ENCODE measurements at regions not wholly inside any gene's neighbourhood (a gene's known extent, or its start where the extent isn't known, plus 50 kb on each side); places are given as distances from the start of the nearest gene placed in this dataset.

- Mint-ChIP-seq H3K4me3 (no peak overlapping the region), H3K4me1 (peaks cover 21% of the 10 kb centered on the region), H3K27ac (no peak overlapping the region), H3K9me3 (ENCODE audit: insufficient read depth) (peaks cover 9% of the 10 kb centered on the region), H3K27me3 (no peaks in the 10 kb centered on the region)
- ChIA-PET CTCF (no interaction called here), POLR2A (no interaction called here)
- TF ChIP-seq EZH2 (IDR thresholded peaks at IDR 0.05; ENCODE audit: borderline replicate concordance, insufficient read depth, low read depth, low read length, poor library complexity, severe bottlenecking) (no peak), CTCF (IDR thresholded peaks at IDR 0.05) (no peak)
- H2AFZ ChIP-seq (ENCODE audit: insufficient read depth, low read depth, low read length, poor library complexity, severe bottlenecking), result no peak overlapping the region
- no peak overlapping the region for H3K9ac ChIP-seq (ENCODE audit: low read length)
- H4K20me1 ChIP-seq (ENCODE audit: control insufficient read depth, insufficient read depth, low read length, poor library complexity, severe bottlenecking), result no peaks in the 10 kb centered on the region
- H3K4me1 ChIP-seq (ENCODE audit: control insufficient read depth in 2 of 2, insufficient read depth in 2 of 2, low read length in 2 of 2), result peaks cover 0 to 3% of the 10 kb centered on the region in 2 donors
- no peaks in the 10 kb centered on the region for H3K27me3 ChIP-seq (replicated peaks in 1 of 4; ENCODE audit: control extremely low read depth in 1 of 4, control insufficient read depth in 3 of 4, insufficient read depth in 4 of 4, low read length in 3 of 4)
- H3K79me2 ChIP-seq (ENCODE audit: control insufficient read depth, insufficient read depth, low read length), result no peaks in the 10 kb centered on the region
- H3K4me3 ChIP-seq (ENCODE audit: control extremely low read depth in 1 of 5, extremely low read depth in 1 of 5, insufficient read depth in 1 of 5, low read depth in 2 of 5, low read length in 4 of 5), result no peak overlapping the region
- DNase-seq (no peak), ATAC-seq (ENCODE audit: low read depth) (no peak)
- H3K4me2 ChIP-seq (replicated peaks; ENCODE audit: low read depth, low read length, poor library complexity, severe bottlenecking), result no peak overlapping the region
- peaks cover 0 to 10% (median 0%) of the 10 kb centered on the region in 3 donors for H3K9me3 ChIP-seq (ENCODE audit: control extremely low read depth in 1 of 3, control insufficient read depth in 2 of 3, insufficient read depth in 1 of 3, low read length in 2 of 3)
- intact Hi-C loops (cut with micrococcal nuclease), result no loop called here
- H3K27ac ChIP-seq (ENCODE audit: low read length in 2 of 2), result no peak overlapping the region
- H3K36me3 ChIP-seq (replicated peaks in 1 of 2; ENCODE audit: control extremely low read depth in 1 of 2, control insufficient read depth in 1 of 2, extremely low read depth in 1 of 2, insufficient read depth in 2 of 2, low read length in 1 of 2), result no peaks in the 10 kb centered on the region
Observed at GRCh38 chr9:82196622-82197441, 208.3 kb downstream of the SPATA31D1 start.

DNA sequence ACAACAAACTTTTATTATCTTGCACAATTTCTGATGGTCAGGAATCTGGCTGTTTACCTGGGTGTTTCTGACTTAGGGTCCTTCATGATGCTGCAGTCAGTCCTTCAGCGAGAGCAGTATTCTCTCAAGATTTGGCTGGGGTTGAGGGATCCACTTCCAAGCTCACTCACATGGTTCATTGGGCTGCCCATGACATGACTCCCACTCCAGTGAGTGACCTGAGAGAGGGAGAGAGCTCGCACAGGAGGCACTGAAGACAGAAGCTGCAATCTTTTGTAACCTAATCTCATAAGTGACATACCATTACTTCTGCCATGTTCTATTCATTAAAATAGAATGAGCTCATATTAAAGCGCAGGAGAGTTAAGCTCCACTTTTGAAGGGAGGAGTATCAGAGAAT, 212.6 kb downstream of the SPATA31D1 start:
- no peaks in the 10 kb centered on the region for H3K36me3 ChIP-seq (replicated peaks in 1 of 2; ENCODE audit: control extremely low read depth in 1 of 2, control insufficient read depth in 1 of 2, extremely low read depth in 1 of 2, insufficient read depth in 2 of 2, low read length in 1 of 2)
- Mint-ChIP-seq H3K9me3 (ENCODE audit: insufficient read depth) (no peaks in the 10 kb centered on the region), H3K4me1 (peaks cover 22% of the 10 kb centered on the region), H3K27ac (no peak overlapping the region), H3K4me3 (no peak overlapping the region), H3K27me3 (no peaks in the 10 kb centered on the region)
- WGBS (ENCODE audit: insufficient coverage), result no CpG with 5 or more reads among the region's 3 CpGs
- ChIA-PET POLR2A (no interaction called here), CTCF (interaction anchor here (0.9 kb wide), 1 partner anchor 12 kb away, joined by 4 read pairs; no protein-coding TSS in a partner anchor)
- no peak overlapping the region for H2AFZ ChIP-seq (ENCODE audit: insufficient read depth, low read depth, low read length, poor library complexity, severe bottlenecking)
- H3K27me3 ChIP-seq (replicated peaks in 1 of 4; ENCODE audit: control extremely low read depth in 1 of 4, control insufficient read depth in 3 of 4, insufficient read depth in 4 of 4, low read length in 3 of 4), result no peaks in the 10 kb centered on the region
- no peak overlapping the region for H3K4me3 ChIP-seq (ENCODE audit: control extremely low read depth in 1 of 5, extremely low read depth in 1 of 5, insufficient read depth in 1 of 5, low read depth in 2 of 5, low read length in 4 of 5)
- H3K9ac ChIP-seq (ENCODE audit: low read length), result no peak overlapping the region
- H3K9me3 ChIP-seq (ENCODE audit: control extremely low read depth in 1 of 3, control insufficient read depth in 2 of 3, insufficient read depth in 1 of 3, low read length in 2 of 3), result no peaks in the 10 kb centered on the region
- intact Hi-C loops (cut with micrococcal nuclease), result no loop called here
- H3K27ac ChIP-seq (ENCODE audit: low read length in 2 of 2), result no peak overlapping the region
- no peaks in the 10 kb centered on the region for H4K20me1 ChIP-seq (ENCODE audit: control insufficient read depth, insufficient read depth, low read length, poor library complexity, severe bottlenecking)
- no peak for ATAC-seq (ENCODE audit: low read depth)
- H3K4me1 ChIP-seq (ENCODE audit: control insufficient read depth in 2 of 2, insufficient read depth in 2 of 2, low read length in 2 of 2), result no peaks in the 10 kb centered on the region
- TF ChIP-seq EZH2 (IDR thresholded peaks at IDR 0.05; ENCODE audit: borderline replicate concordance, insufficient read depth, low read depth, low read length, poor library complexity, severe bottlenecking), result no peak
- no peak for TF ChIP-seq CTCF (IDR thresholded peaks at IDR 0.05)
- no peak for DNase-seq
- H3K79me2 ChIP-seq (ENCODE audit: control insufficient read depth, insufficient read depth, low read length), result no peaks in the 10 kb centered on the region
- no peak overlapping the region for H3K4me2 ChIP-seq (replicated peaks; ENCODE audit: low read depth, low read length, poor library complexity, severe bottlenecking)
